ENCODE measurements at regions not wholly inside any gene's neighbourhood (a gene's known extent, or its start where the extent isn't known, plus 50 kb on each side); places are given as distances from the start of the nearest gene placed in this dataset.

DNA sequence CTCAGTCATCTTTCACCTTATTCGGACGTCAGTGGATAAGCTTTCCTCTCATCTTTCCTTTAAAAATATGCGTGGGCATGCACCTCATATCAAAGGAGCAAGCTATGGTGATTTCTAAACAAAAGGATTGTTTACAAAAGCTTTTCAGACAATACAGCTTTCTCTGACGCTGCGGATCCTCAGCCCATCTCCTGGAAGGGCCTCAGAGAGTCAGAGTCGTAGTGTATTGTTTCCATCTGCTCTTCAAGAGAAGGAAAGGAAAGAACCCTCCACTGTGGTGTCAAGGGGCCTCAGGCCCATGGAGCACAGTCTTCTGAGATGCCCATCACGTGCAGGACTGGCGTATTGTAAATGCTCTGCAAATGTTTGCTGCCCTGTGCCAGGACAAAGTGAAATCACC lies 163.4 kb upstream of the MAP1B start:
- no TSS peak for BruUV-seq (replicated peaks)
- peaks cover 5% of the 10 kb centered on the region for H3K9me3 Mint-ChIP-seq (ENCODE audit: unreplicated experiment)

DNA sequence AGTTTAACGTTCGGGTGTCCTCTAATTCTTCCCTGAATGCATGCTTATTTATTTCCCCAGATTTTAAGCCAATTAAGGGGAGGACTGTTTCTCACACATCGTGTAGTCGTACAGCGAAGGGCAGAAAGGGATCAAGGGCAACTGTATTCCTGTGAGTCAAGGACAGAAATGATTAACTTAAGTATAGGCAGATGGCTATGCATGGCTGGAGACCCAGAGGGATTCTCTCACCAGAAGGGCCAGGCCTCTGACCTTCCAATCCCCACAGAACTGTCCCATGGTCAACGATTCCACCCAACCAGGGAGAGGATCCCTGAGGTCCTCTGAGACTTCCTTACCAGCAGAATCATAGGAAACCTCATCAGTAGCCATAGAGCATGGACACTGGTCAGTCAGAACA lies 161.8 kb upstream of the MAP1B start:
- no peaks in the 10 kb centered on the region for H3K36me3 Mint-ChIP-seq (ENCODE audit: insufficient read depth, unreplicated experiment)
- CTCF ChIA-PET = no interaction called here
- BruUV-seq (replicated peaks) = no TSS peak
- H3K9me3 Mint-ChIP-seq (ENCODE audit: unreplicated experiment) = peaks cover 11% of the 10 kb centered on the region
- H3K36me3 ChIP-seq (ENCODE audit: control insufficient read depth, insufficient read depth, low read length) = no peaks in the 10 kb centered on the region
- H3K4me3 ChIP-seq (ENCODE audit: low read depth, low read length) = no peak overlapping the region
- intact Hi-C loops (cut with micrococcal nuclease; ENCODE audit: unreplicated experiment) = no loop called here
- peaks cover 5% of the 10 kb centered on the region; the same call in 1 of the 2 replicates for H3K9me3 ChIP-seq
- no peak overlapping the region for H3K27ac Mint-ChIP-seq (ENCODE audit: unreplicated experiment)
- H3K27me3 ChIP-seq (replicated peaks; ENCODE audit: control insufficient read depth, insufficient read depth, low read length) = no peaks in the 10 kb centered on the region
- H3K4me3 Mint-ChIP-seq (ENCODE audit: unreplicated experiment) = no peak overlapping the region
- POLR2A ChIA-PET = no interaction called here
- peaks cover 7% of the 10 kb centered on the region for H3K27me3 Mint-ChIP-seq (ENCODE audit: insufficient read depth, unreplicated experiment)
- TF ChIP-seq, protein P1, sequence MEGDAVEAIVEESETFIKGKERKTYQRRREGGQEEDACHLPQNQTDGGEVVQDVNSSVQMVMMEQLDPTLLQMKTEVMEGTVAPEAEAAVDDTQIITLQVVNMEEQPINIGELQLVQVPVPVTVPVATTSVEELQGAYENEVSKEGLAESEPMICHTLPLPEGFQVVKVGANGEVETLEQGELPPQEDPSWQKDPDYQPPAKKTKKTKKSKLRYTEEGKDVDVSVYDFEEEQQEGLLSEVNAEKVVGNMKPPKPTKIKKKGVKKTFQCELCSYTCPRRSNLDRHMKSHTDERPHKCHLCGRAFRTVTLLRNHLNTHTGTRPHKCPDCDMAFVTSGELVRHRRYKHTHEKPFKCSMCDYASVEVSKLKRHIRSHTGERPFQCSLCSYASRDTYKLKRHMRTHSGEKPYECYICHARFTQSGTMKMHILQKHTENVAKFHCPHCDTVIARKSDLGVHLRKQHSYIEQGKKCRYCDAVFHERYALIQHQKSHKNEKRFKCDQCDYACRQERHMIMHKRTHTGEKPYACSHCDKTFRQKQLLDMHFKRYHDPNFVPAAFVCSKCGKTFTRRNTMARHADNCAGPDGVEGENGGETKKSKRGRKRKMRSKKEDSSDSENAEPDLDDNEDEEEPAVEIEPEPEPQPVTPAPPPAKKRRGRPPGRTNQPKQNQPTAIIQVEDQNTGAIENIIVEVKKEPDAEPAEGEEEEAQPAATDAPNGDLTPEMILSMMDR (IDR thresholded peaks at IDR 0.05; ENCODE audit: insufficient read depth in 1 of 2, low read depth in 1 of 2, low read length in 1 of 2, severe bottlenecking in 1 of 2, unreplicated experiment in 1 of 2) = no peak
- H3K4me1 Mint-ChIP-seq (ENCODE audit: low read depth, unreplicated experiment) = no peaks in the 10 kb centered on the region
- no peak for DNase-seq
- H3K4me1 ChIP-seq = no peaks in the 10 kb centered on the region

More for the DNA sequence above, 163.4 kb upstream of the MAP1B start:
- CTCF ChIA-PET = no interaction called here
- Histone ChIP-seq H3K4me1 (no peaks in the 10 kb centered on the region), H3K27me3 (replicated peaks; ENCODE audit: control insufficient read depth, insufficient read depth, low read length) (no peaks in the 10 kb centered on the region), H3K4me3 (ENCODE audit: low read depth, low read length) (no peak overlapping the region), H3K36me3 (ENCODE audit: control insufficient read depth, insufficient read depth, low read length) (no peaks in the 10 kb centered on the region), H3K9me3 (no peaks in the 10 kb centered on the region)
- no peak overlapping the region for H3K4me3 Mint-ChIP-seq (ENCODE audit: unreplicated experiment)
- H3K27ac Mint-ChIP-seq (ENCODE audit: unreplicated experiment) = no peak overlapping the region
- no peak for DNase-seq
- H3K27me3 Mint-ChIP-seq (ENCODE audit: insufficient read depth, unreplicated experiment) = peaks cover 11% of the 10 kb centered on the region
- TF ChIP-seq, protein P1 (IDR thresholded peaks at IDR 0.05; ENCODE audit: insufficient read depth in 1 of 2, low read depth in 1 of 2, low read length in 1 of 2, severe bottlenecking in 1 of 2, unreplicated experiment in 1 of 2) = no peak
- POLR2A ChIA-PET = no interaction called here
- H3K4me1 Mint-ChIP-seq (ENCODE audit: low read depth, unreplicated experiment) = no peaks in the 10 kb centered on the region
- intact Hi-C loops (cut with micrococcal nuclease; ENCODE audit: unreplicated experiment) = no loop called here
- no peaks in the 10 kb centered on the region for H3K36me3 Mint-ChIP-seq (ENCODE audit: insufficient read depth, unreplicated experiment)

DNA sequence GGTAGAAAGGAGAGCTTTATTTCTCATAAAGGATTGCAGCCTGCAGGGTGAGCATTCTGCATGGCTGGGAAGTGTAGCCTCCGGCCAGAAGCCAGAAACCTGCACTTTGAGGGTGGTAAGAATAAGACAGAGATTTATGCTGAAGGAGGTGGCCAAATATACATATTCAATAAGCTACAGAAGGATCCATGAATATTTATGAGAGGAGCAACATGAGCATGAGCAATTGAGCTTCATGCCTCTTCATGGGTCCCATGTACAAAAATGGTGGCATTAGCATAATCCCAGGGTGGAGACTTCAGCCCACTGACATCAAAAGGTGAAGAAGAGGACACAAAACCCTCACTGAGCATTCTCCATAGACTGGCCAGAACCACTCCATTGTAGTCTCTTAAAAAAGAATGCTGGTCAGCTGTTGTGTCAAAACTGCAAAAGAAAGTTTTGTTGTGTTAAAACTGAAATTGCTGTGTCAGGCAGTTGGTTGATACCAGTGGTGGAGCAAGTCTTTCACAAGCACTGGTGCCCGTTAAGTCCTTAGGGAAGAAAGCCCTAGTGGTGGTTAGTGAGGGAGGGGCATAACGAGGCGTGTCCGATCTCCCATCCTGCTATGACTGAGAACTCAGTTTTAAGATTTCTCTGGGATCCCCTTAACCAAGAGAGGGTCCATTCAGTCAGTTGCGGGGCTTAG lies 160.8 kb upstream of the MAP1B start:
- TF ChIP-seq, protein P1 (IDR thresholded peaks at IDR 0.05; ENCODE audit: insufficient read depth in 1 of 2, low read depth in 1 of 2, low read length in 1 of 2, severe bottlenecking in 1 of 2, unreplicated experiment in 1 of 2) = no peak
- H3K27ac Mint-ChIP-seq (ENCODE audit: unreplicated experiment) = no peak overlapping the region
- peaks cover 5% of the 10 kb centered on the region; the same call in 1 of the 2 replicates for H3K9me3 ChIP-seq
- DNase-seq = no peak
- H3K4me3 ChIP-seq (ENCODE audit: low read depth, low read length) = no peak overlapping the region
- peaks cover 11% of the 10 kb centered on the region for H3K9me3 Mint-ChIP-seq (ENCODE audit: unreplicated experiment)
- no peaks in the 10 kb centered on the region for H3K27me3 ChIP-seq (replicated peaks; ENCODE audit: control insufficient read depth, insufficient read depth, low read length)
- no peaks in the 10 kb centered on the region for H3K4me1 ChIP-seq
- intact Hi-C loops (cut with micrococcal nuclease; ENCODE audit: unreplicated experiment) = no loop called here
- H3K4me1 Mint-ChIP-seq (ENCODE audit: low read depth, unreplicated experiment) = no peaks in the 10 kb centered on the region
- H3K27me3 Mint-ChIP-seq (ENCODE audit: insufficient read depth, unreplicated experiment) = peaks cover 7% of the 10 kb centered on the region
- no peaks in the 10 kb centered on the region for H3K36me3 Mint-ChIP-seq (ENCODE audit: insufficient read depth, unreplicated experiment)
- BruUV-seq (replicated peaks) = no TSS peak
- no peaks in the 10 kb centered on the region for H3K36me3 ChIP-seq (ENCODE audit: control insufficient read depth, insufficient read depth, low read length)
- no peak overlapping the region for H3K4me3 Mint-ChIP-seq (ENCODE audit: unreplicated experiment)
- ChIA-PET CTCF (no interaction called here), POLR2A (no interaction called here)
